OCI-LY7 (cell line): ENCODE measurements at regions not wholly inside any gene's neighbourhood (a gene's known extent, or its start where the extent isn't known, plus 50 kb on each side); places are given as distances from the start of the nearest gene placed in this dataset.
"Not testable (repeated sequence)": the region's sequence is repeated elsewhere in the genome, so short reads cannot be mapped to it uniquely, and the experiment has no call there.

ENCODE experiments used
- BruUV-seq: library from RNA; stranded (reverse); fragments of 400-500 nt; replicated peaks from 2 replicates; lab custom pipeline; 2021; lab: Mats Ljungman, UMichigan
- CTCF ChIA-PET: fragments of 300-600 bp; sonication (Branson Sonifier 250); formaldehyde crosslinking; loops from one replicate; lab custom pipeline; 2022; ENCODE audit warnings: antibody characterized with exemption; ENCODE audit not compliant: unreplicated experiment; lab: Charles Lee
- POLR2A ChIA-PET: fragments of 300-600 bp; sonication (Branson Sonifier 250); formaldehyde crosslinking; loops from one replicate; lab custom pipeline; 2022; ENCODE audit warnings: antibody characterized with exemption; lab: Charles Lee
- DNase-seq: peaks from one replicate; pipeline ENCODE4 v3.0.0-alpha.2; 2015; ENCODE audit warnings: low spot score
- H2AFZ ChIP-seq: fragments of 200-600 bp; sonication (generic), shearing (Covaris generic); 2 replicates; pipeline ENCODE4 v1.6.1; 2014; ENCODE audit warnings: mild to moderate bottlenecking, antibody characterized with exemption, low read length, moderate library complexity
- H3K27ac ChIP-seq: fragments of 200-600 bp; sonication (generic); 2 replicates; pipeline ENCODE4 v1.5.1; 2014; ENCODE audit warnings: mixed run types, low read depth, mild to moderate bottlenecking, moderate library complexity, low read length, inconsistent platforms; ENCODE audit not compliant: poor library complexity, severe bottlenecking
- H3K36me3 ChIP-seq: fragments of 200-600 bp; sonication (generic); 2 replicates; pipeline ENCODE4 v1.6.1; 2014; ENCODE audit warnings: mild to moderate bottlenecking, antibody characterized with exemption, low read length, moderate library complexity, mixed read lengths; ENCODE audit not compliant: insufficient read depth
- H3K4me1 ChIP-seq: fragments of 200-600 bp; sonication (generic); 2 replicates; pipeline ENCODE4 v1.5.1; 2014; ENCODE audit warnings: mild to moderate bottlenecking, low read length; ENCODE audit not compliant: insufficient read depth, poor library complexity, severe bottlenecking
- H3K4me2 ChIP-seq: fragments of 200-600 bp; sonication (generic); 2 replicates; pipeline ENCODE4 v1.6.1; 2014; ENCODE audit warnings: mild to moderate bottlenecking, low read length
- H3K4me3 ChIP-seq: fragments of 200-600 bp; sonication (generic); 2 replicates; pipeline ENCODE4 v1.5.1; 2014; ENCODE audit warnings: mild to moderate bottlenecking, low read depth, low read length; ENCODE audit not compliant: poor library complexity, severe bottlenecking
- H3K79me2 ChIP-seq: fragments of 200-600 bp; sonication (generic); 2 replicates; pipeline ENCODE4 v1.6.1; 2016; ENCODE audit warnings: low read depth, mild to moderate bottlenecking, low read length, moderate library complexity, mixed read lengths; ENCODE audit not compliant: insufficient read depth
- H3K9me2 ChIP-seq: fragments of 200-600 bp; sonication (generic); 2 replicates; pipeline ENCODE4 v1.6.1; 2016; ENCODE audit warnings: mild to moderate bottlenecking, low read length, mixed read lengths; ENCODE audit not compliant: insufficient read depth
- H3K9me3 ChIP-seq: fragments of 200-600 bp; sonication (generic); 2 replicates; pipeline ENCODE4 v1.6.1; 2014; ENCODE audit warnings: mild to moderate bottlenecking, mixed run types, low read length, mixed read lengths
- H4K20me1 ChIP-seq: fragments of 200-600 bp; sonication (generic); 2 replicates; pipeline ENCODE4 v1.6.1; 2014; ENCODE audit warnings: mild to moderate bottlenecking, antibody characterized with exemption, low read length, moderate library complexity, mixed read lengths; ENCODE audit not compliant: insufficient read depth
- CTCF ChIP-seq: fragments of 200-600 bp; sonication (generic); conservative IDR thresholded peaks from 2 replicates; pipeline ENCODE4 v1.5.1; 2014; ENCODE audit warnings: mild to moderate bottlenecking, antibody characterized with exemption, low read length, moderate library complexity, mixed read lengths
- EZH2phosphoT487 ChIP-seq: fragments of 200-600 bp; sonication (generic); IDR thresholded peaks from 2 replicates; pipeline ENCODE4 v1.6.1; 2018; ENCODE audit warnings: low read depth, borderline replicate concordance, mild to moderate bottlenecking, mixed run types, antibody characterized with exemption, low read length, moderate library complexity, mixed read lengths
- intact Hi-C: fragments of 100-400 bp; cut with micrococcal nuclease; formaldehyde crosslinking; loops from one replicate; pipeline ENCODE4 v1.10.0; 2022; ENCODE audit not compliant: unreplicated experiment

GRCh38 chr1:185385991-185386390 lies 68.9 kb upstream of the IVNS1ABP start:
- ChIA-PET CTCF (no interaction called here), POLR2A (no interaction called here)
- Histone ChIP-seq H3K4me3 (no peak overlapping the region), H3K9me2 (no peaks in the 10 kb centered on the region), H3K79me2 (no peaks in the 10 kb centered on the region), H3K9me3 (no peaks in the 10 kb centered on the region), H3K36me3 (no peaks in the 10 kb centered on the region), H3K4me2 (no peak overlapping the region), H2AFZ (no peak overlapping the region), H4K20me1 (no peaks in the 10 kb centered on the region), H3K4me1 (no peaks in the 10 kb centered on the region), H3K27ac (no peak overlapping the region)
- intact Hi-C loops = no loop called here
- no TSS peak for BruUV-seq
- DNase-seq = no peak
- no peak for TF ChIP-seq EZH2phosphoT487
- no peak for TF ChIP-seq CTCF

- BruUV-seq, H3K27ac ChIP-seq, H3K9me2 ChIP-seq, H2AFZ ChIP-seq, CTCF ChIA-PET, H3K36me3 ChIP-seq, POLR2A ChIA-PET, H3K4me2 ChIP-seq, H4K20me1 ChIP-seq, DNase-seq, intact Hi-C loops, H3K79me2 ChIP-seq, H3K9me3 ChIP-seq, H3K4me1 ChIP-seq, H3K4me3 ChIP-seq: not testable (repeated sequence)
Measured at GRCh38 chr1:185383805-185384204, 66.8 kb upstream of the IVNS1ABP start.

GRCh38 chr1:185377831-185378230 lies 60.8 kb upstream of the IVNS1ABP start:
- Histone ChIP-seq H3K4me3 (no peak overlapping the region), H3K79me2 (no peaks in the 10 kb centered on the region), H4K20me1 (no peaks in the 10 kb centered on the region), H3K4me1 (no peaks in the 10 kb centered on the region), H3K27ac (no peak overlapping the region), H2AFZ (no peak overlapping the region), H3K36me3 (no peaks in the 10 kb centered on the region), H3K9me3 (no peaks in the 10 kb centered on the region), H3K9me2 (no peaks in the 10 kb centered on the region), H3K4me2 (no peak overlapping the region)
- intact Hi-C loops = no loop called here
- no peak for TF ChIP-seq EZH2phosphoT487
- no peak for TF ChIP-seq CTCF
- CTCF ChIA-PET = no interaction called here
- no TSS peak for BruUV-seq
- POLR2A ChIA-PET = no interaction called here
- DNase-seq = no peak
